ENCODE measurements at regions not wholly inside any gene's neighbourhood (a gene's known extent, or its start where the extent isn't known, plus 50 kb on each side); places are given as distances from the start of the nearest gene placed in this dataset.
"Not testable (repeated sequence)": the region's sequence is repeated elsewhere in the genome, so short reads cannot be mapped to it uniquely, and the experiment has no call there.

GRCh38 chr1:83158924-83159323 lies 840.0 kb downstream of the TTLL7 start:
- H3K14ac ChIP-seq (replicated peaks; ENCODE audit: low read depth, low read length); H3K4me1 ChIP-seq (ENCODE audit: control insufficient read depth, insufficient read depth, low read length); H3K9ac ChIP-seq (ENCODE audit: low read depth, low read length); BruUV-seq (replicated peaks); H2AFZ ChIP-seq (replicated peaks; ENCODE audit: low read length, poor library complexity); H3K36me3 ChIP-seq (ENCODE audit: control insufficient read depth, insufficient read depth, low read length); DNase-seq; H3K27me3 ChIP-seq (ENCODE audit: control insufficient read depth, insufficient read depth, low read length); H3K9me3 ChIP-seq (ENCODE audit: control insufficient read depth, insufficient read depth, low read length); H2BK15ac ChIP-seq (ENCODE audit: low read depth, low read length); intact Hi-C loops (cut with micrococcal nuclease); H4K8ac ChIP-seq (ENCODE audit: low read depth in 2 of 2, low read length in 2 of 2); H3K79me1 ChIP-seq (ENCODE audit: low read depth in 1 of 2, low read length in 2 of 2); H3K9me1 ChIP-seq (ENCODE audit: insufficient read depth, low read length); H2AK9ac ChIP-seq (replicated peaks; ENCODE audit: low read depth, low read length, poor library complexity); CTCF ChIA-PET; POLR2A ChIA-PET (ENCODE audit: unreplicated experiment); H3K4ac ChIP-seq (ENCODE audit: low read depth, low read length); H2BK20ac ChIP-seq (ENCODE audit: low read depth, low read length); H3K27ac ChIP-seq (ENCODE audit: insufficient read depth, low read length); H3K4me3 ChIP-seq (ENCODE audit: insufficient read depth, low read depth, low read length); H3K56ac ChIP-seq (ENCODE audit: extremely low read depth, insufficient read depth, low read length); H4K5ac ChIP-seq (ENCODE audit: low read depth, low read length); H3K4me2 ChIP-seq (ENCODE audit: low read depth, low read length); ATAC-seq (ENCODE audit: low read depth); H3K18ac ChIP-seq (ENCODE audit: low read depth, low read length); H4K20me1 ChIP-seq (ENCODE audit: insufficient read depth, low read length); H4K91ac ChIP-seq (ENCODE audit: insufficient read depth, low read depth, low read length); H2AK5ac ChIP-seq (ENCODE audit: low read depth, low read length); H2BK120ac ChIP-seq (ENCODE audit: low read depth, low read length); in situ Hi-C loops (cut with MboI; ENCODE audit: low sequenced_read_pairs); H2BK5ac ChIP-seq (ENCODE audit: low read depth, low read length, poor library complexity, severe bottlenecking); H3K23ac ChIP-seq (ENCODE audit: low read depth, low read length); dilution Hi-C loops (cut with HindIII; ENCODE audit: low sequenced_read_pairs, unreplicated experiment): not testable (repeated sequence)
- WGBS, 2 experiments (ENCODE audit: extremely low coverage in 2 of 2, insufficient read length in 1 of 2), result no CpG with 5 or more reads among the region's 1 CpG

- H2BK20ac ChIP-seq (ENCODE audit: low read depth, low read length); H4K5ac ChIP-seq (ENCODE audit: low read depth, low read length); H2BK15ac ChIP-seq (ENCODE audit: low read depth, low read length); H4K91ac ChIP-seq (ENCODE audit: insufficient read depth, low read depth, low read length); H2BK5ac ChIP-seq (ENCODE audit: low read depth, low read length, poor library complexity, severe bottlenecking); H3K14ac ChIP-seq (replicated peaks; ENCODE audit: low read depth, low read length); H3K9me1 ChIP-seq (ENCODE audit: insufficient read depth, low read length); dilution Hi-C loops (cut with HindIII; ENCODE audit: low sequenced_read_pairs, unreplicated experiment); H2AK5ac ChIP-seq (ENCODE audit: low read depth, low read length); H3K9me3 ChIP-seq (ENCODE audit: control insufficient read depth, insufficient read depth, low read length); H2BK120ac ChIP-seq (ENCODE audit: low read depth, low read length); H3K36me3 ChIP-seq (ENCODE audit: control insufficient read depth, insufficient read depth, low read length); H2AFZ ChIP-seq (replicated peaks; ENCODE audit: low read length, poor library complexity); H3K4me1 ChIP-seq (ENCODE audit: control insufficient read depth, insufficient read depth, low read length); intact Hi-C loops (cut with micrococcal nuclease); BruUV-seq (replicated peaks); H3K79me1 ChIP-seq (ENCODE audit: low read depth in 1 of 2, low read length in 2 of 2); H4K20me1 ChIP-seq (ENCODE audit: insufficient read depth, low read length); in situ Hi-C loops (cut with MboI; ENCODE audit: low sequenced_read_pairs); H3K18ac ChIP-seq (ENCODE audit: low read depth, low read length); H4K8ac ChIP-seq (ENCODE audit: low read depth in 2 of 2, low read length in 2 of 2); POLR2A ChIA-PET (ENCODE audit: unreplicated experiment); H3K23ac ChIP-seq (ENCODE audit: low read depth, low read length); CTCF ChIA-PET; ATAC-seq (ENCODE audit: low read depth); H3K4me3 ChIP-seq (ENCODE audit: insufficient read depth, low read depth, low read length); H3K56ac ChIP-seq (ENCODE audit: extremely low read depth, insufficient read depth, low read length); H3K4me2 ChIP-seq (ENCODE audit: low read depth, low read length); H3K27ac ChIP-seq (ENCODE audit: insufficient read depth, low read length); H2AK9ac ChIP-seq (replicated peaks; ENCODE audit: low read depth, low read length, poor library complexity); H3K9ac ChIP-seq (ENCODE audit: low read depth, low read length); H3K4ac ChIP-seq (ENCODE audit: low read depth, low read length); H3K27me3 ChIP-seq (ENCODE audit: control insufficient read depth, insufficient read depth, low read length): not testable (repeated sequence)
- DNase-seq, result peak; percentile 0
- WGBS, 2 experiments (ENCODE audit: extremely low coverage in 2 of 2, insufficient read length in 1 of 2), result no CpG with 5 or more reads among the region's 1 CpG
Measured at GRCh38 chr1:83154306-83154705, 844.6 kb downstream of the TTLL7 start.
